ENCODE measurements at regions not wholly inside any gene's neighbourhood (a gene's known extent, or its start where the extent isn't known, plus 50 kb on each side); places are given as distances from the start of the nearest gene placed in this dataset.
"Not testable (repeated sequence)": the region's sequence is repeated elsewhere in the genome, so short reads cannot be mapped to it uniquely, and the experiment has no call there.

DNA sequence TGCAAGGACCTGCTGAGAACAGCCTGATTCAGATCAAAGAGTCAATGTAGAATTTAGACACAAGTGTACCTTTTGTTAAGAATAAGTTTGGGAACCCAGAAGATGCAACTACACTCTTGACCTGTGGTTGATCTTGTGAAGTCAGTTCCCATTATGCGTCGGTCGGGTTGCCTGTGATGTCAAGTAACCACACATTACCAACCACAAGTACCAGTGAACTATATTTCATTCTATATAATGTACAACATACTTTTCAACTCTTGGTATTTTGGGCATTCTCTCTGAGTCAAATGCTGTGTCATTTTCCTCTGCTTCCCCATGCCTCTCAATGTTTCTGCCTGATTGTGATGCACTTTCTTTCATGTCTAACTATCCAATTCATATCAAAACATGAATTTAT, 426.2 kb downstream of the ETV1 start:
- ATAC-seq (peak; percentile 88), DNase-seq (ENCODE audit: low spot score in 2 of 2) (no peak)
- Mint-ChIP-seq H3K36me3 (no peaks in the 10 kb centered on the region), H3K4me3 (no peak overlapping the region), H3K9me3 (no peaks in the 10 kb centered on the region), H3K27ac (no peak overlapping the region), H3K4me1 (peaks cover 7% of the 10 kb centered on the region)

DNA sequence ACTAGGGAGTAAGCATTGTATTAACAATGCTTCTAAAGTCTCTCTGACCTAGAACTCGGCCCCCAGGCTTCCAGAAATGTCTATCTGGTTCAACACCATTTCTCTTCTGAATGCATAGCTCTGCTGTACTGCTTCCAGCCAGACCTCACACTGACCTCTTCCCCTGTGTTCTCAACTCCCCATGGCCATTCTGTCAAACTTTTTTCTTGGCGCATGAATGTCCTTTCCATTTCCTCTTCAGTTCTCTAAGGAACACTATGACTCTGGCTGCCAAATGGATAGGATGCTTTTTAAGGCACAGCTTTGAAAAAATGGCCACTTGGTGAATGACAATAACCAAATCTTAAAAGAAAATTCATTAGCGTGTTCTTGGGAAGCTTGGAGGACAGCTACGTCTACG, 425.8 kb downstream of the ETV1 start:
- no peak overlapping the region for H3K4me3 Mint-ChIP-seq
- DNase-seq (ENCODE audit: low spot score in 2 of 2) (no peak), ATAC-seq (peak; percentile 45)
- no peaks in the 10 kb centered on the region for H3K9me3 Mint-ChIP-seq
- H3K27ac Mint-ChIP-seq: no peak overlapping the region
- no peaks in the 10 kb centered on the region for H3K36me3 Mint-ChIP-seq
- peaks cover 7% of the 10 kb centered on the region for H3K4me1 Mint-ChIP-seq

DNA sequence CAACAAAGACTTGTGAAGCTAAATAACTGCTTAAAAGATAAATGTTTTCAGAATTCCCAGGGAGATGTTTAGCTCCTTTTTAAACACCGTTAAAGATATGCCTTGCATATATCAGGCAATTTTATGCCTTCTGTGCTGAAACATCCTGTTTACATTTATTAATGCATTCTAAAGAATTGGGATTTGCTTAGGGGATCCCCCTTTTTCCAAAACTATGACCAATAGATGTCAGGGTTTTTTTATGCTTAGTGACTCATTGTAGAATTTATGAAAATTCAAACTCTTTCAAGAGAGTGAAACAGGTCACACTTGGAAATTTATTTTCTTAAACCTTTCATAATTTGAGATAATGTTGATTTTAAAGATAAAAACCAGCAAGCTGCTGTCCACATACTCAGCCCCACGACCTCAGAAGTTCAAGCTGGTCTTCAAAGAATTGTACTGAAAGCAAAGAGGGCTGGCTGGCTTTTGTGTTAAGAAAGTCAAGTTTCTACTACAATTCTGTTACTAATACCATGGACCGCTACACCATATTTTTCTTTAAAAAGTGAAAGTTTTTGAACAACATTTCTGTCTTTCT, 411.8 kb downstream of the ETV1 start:
- no peaks in the 10 kb centered on the region for H3K9me3 Mint-ChIP-seq
- H3K36me3 Mint-ChIP-seq: no peaks in the 10 kb centered on the region
- ATAC-seq: no peak
- no peak overlapping the region for H3K4me3 Mint-ChIP-seq
- no peak overlapping the region for H3K27ac Mint-ChIP-seq
- no peaks in the 10 kb centered on the region for H3K4me1 Mint-ChIP-seq
- DNase-seq (ENCODE audit: low spot score in 2 of 2): no peak

DNA sequence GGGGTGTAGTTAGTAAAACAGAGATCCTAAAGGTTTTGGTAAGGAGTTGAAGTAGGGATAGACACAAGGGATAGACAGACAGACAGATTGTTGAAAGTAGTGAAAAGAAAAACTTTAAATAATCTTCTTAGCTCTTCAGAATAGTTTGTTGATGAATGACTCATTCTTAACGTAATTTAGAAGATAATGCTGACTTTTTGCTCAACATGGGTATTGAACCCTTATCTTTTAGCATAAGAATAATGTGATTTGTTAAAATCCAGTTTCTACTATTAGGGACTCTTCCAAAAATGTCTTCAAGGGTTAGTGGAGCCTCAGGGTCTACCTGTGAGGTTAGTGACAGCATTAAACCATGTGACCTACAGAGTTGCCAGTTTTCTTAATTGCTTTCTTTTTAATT, 411.2 kb downstream of the ETV1 start:
- no peak for DNase-seq (ENCODE audit: low spot score in 2 of 2)
- Mint-ChIP-seq H3K4me3 (no peak overlapping the region), H3K9me3 (no peaks in the 10 kb centered on the region), H3K4me1 (no peaks in the 10 kb centered on the region), H3K27ac (no peak overlapping the region), H3K36me3 (no peaks in the 10 kb centered on the region)
- ATAC-seq: no peak

DNA sequence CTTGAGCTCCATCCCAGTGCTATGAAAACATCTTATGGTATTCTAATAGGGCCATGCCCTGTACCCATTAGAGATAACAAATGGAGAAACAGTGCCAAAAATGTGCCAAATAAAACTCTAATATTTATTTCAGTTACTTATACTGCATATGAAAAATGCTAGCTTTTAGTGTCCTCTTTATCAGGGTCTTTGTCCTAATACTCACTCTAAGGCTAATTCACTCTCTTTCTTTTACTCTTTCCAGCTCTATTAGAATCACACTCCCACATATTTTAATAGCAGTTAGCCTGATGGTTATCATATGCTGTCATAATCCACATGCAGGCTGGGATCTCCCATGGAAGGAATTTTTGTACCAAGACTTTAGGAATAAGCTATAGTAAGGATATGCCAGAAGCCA, 408.4 kb downstream of the ETV1 start:
- Mint-ChIP-seq H3K4me1 (no peaks in the 10 kb centered on the region), H3K27ac (no peak overlapping the region), H3K4me3 (no peak overlapping the region), H3K9me3 (no peaks in the 10 kb centered on the region), H3K36me3 (no peaks in the 10 kb centered on the region)
- ATAC-seq (no peak), DNase-seq (ENCODE audit: low spot score in 2 of 2) (no peak)

DNA sequence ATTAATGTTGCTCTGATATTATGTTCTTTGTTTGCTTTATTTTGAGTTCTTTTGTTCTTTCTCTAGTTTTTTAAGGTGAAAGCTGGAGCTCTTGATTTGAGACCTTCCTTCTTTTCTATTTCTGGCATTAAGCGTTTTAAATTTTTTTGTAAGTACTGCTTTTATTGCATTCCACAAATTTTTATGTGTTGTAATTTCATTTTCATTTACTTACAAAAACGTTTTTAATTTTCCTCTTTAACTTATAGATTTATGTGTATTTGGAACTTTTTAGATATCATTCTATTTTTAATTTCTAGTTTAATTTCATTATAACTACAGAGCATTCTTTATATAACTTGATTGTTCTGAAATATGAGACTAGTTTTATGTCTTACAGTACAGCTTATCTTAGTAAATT, 395.6 kb downstream of the ETV1 start:
- Mint-ChIP-seq H3K27ac (no peak overlapping the region), H3K4me3 (no peak overlapping the region), H3K9me3 (no peaks in the 10 kb centered on the region), H3K4me1 (no peaks in the 10 kb centered on the region), H3K36me3 (no peaks in the 10 kb centered on the region)
- DNase-seq (ENCODE audit: low spot score in 2 of 2) (no peak), ATAC-seq (no peak)

DNA sequence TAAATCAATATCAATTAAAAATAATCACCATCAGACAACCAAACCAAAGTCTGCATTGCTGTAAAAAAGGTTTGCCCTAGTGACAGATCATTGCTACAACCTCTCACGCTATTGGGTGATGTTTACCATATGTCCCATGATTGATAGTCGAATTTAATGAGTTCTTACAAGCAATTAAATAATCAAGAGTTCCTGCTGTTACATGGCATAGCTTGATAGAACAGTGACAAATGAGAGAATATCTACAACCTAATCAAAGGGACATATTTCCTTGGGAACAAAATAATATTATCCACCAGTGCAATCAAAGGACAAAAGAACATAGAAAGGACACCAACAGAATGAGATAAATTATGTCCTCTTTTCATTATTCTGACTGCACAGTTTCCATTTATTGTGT, 387.4 kb downstream of the ETV1 start:
- no peak overlapping the region for H3K4me3 Mint-ChIP-seq
- H3K36me3 Mint-ChIP-seq: no peaks in the 10 kb centered on the region
- H3K4me1 Mint-ChIP-seq: no peaks in the 10 kb centered on the region
- H3K9me3 Mint-ChIP-seq: no peaks in the 10 kb centered on the region
- ATAC-seq (no peak), DNase-seq (ENCODE audit: low spot score in 2 of 2) (no peak)
- H3K27ac Mint-ChIP-seq: no peak overlapping the region

DNA sequence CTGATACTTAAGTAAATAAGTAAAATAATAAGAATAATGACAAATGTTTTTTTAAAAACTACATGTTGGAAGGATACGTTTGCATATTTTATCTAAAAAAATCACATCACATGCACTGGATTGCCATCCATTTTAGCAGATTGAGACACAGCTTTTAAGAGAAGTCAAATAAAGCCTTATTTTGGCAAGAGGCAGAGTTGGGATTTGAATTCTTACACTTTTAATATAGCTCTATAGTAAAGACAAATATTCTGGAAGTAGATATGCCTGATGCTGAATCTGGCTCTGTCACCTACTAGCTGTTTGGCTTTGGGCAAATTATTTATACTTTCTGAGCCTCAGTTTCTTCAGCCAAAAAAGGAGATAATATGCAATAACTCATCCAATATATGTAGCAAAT, 386.4 kb downstream of the ETV1 start:
- DNase-seq (ENCODE audit: low spot score in 2 of 2) (no peak), ATAC-seq (no peak)
- H3K4me3 Mint-ChIP-seq: no peak overlapping the region
- H3K36me3 Mint-ChIP-seq: no peaks in the 10 kb centered on the region
- H3K27ac Mint-ChIP-seq: no peak overlapping the region
- no peaks in the 10 kb centered on the region for H3K9me3 Mint-ChIP-seq
- H3K4me1 Mint-ChIP-seq: no peaks in the 10 kb centered on the region

DNA sequence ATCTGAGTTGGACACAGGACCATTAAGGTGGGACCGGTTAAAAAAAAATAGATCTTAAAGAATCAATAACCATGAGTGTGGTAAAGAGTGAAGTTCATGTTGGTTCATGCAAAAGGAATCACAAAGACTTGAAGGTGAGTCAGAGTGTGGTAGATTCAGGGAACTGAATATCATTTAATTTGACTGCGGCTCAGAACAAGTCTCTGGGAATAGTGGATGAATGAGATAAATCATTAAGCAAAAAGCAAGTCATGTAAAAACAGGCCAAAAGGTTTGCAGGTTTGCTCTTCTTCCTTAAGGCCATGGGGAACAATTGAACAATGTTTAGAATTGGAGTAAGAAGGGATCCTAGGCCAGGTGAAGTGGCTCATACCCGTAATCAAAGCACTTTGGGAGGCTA, 385.8 kb downstream of the ETV1 start:
- no peak for DNase-seq (ENCODE audit: low spot score in 2 of 2)
- Mint-ChIP-seq H3K4me1 (no peaks in the 10 kb centered on the region), H3K4me3 (no peak overlapping the region), H3K36me3 (no peaks in the 10 kb centered on the region), H3K27ac (no peak overlapping the region), H3K9me3 (no peaks in the 10 kb centered on the region)
- ATAC-seq: no peak

DNA sequence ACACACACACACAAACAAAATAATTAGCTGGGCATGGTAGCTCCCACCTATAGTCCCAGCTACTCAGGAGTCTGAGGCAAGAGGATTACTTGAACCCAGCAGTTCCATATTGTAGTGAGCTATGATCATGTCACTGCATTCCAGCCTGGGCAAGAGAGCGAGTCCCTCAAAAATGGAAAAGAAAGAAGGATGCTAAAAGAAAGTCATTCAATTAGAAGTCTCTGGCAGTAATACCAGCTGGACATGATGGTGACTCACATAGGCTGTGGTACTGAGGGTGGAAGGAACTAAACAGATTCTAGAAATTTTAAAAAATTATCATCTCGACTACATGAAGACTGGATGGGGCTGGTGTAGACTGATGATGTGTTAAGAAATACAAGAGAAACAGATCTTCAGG, 385.3 kb downstream of the ETV1 start:
- ATAC-seq (no peak), DNase-seq (ENCODE audit: low spot score in 2 of 2) (no peak)
- Mint-ChIP-seq H3K36me3 (no peaks in the 10 kb centered on the region), H3K9me3 (no peaks in the 10 kb centered on the region), H3K4me3 (no peak overlapping the region), H3K4me1 (no peaks in the 10 kb centered on the region), H3K27ac (no peak overlapping the region)

DNA sequence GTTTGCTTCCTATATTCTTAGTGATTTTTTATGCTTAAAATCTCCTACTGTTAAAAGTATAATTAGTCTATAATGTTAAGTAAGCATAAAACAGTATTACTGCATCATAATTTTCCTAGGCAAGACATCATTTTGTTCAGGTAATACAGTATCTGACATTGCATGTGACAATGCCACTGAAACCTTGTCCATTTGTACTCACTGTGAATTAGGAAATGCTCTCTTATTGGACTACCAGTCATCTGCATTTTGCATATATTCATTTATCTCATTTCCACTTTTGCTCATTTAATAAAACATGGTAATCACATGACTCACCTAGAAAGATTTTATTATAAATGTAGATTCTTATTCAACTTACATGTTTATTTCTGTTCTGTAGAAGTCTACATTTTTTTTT, 379.1 kb downstream of the ETV1 start:
- ATAC-seq (no peak), DNase-seq (ENCODE audit: low spot score in 2 of 2) (no peak)
- H3K9me3 Mint-ChIP-seq: no peaks in the 10 kb centered on the region
- H3K27ac Mint-ChIP-seq: no peak overlapping the region
- no peaks in the 10 kb centered on the region for H3K36me3 Mint-ChIP-seq
- H3K4me1 Mint-ChIP-seq: no peaks in the 10 kb centered on the region
- H3K4me3 Mint-ChIP-seq: no peak overlapping the region

DNA sequence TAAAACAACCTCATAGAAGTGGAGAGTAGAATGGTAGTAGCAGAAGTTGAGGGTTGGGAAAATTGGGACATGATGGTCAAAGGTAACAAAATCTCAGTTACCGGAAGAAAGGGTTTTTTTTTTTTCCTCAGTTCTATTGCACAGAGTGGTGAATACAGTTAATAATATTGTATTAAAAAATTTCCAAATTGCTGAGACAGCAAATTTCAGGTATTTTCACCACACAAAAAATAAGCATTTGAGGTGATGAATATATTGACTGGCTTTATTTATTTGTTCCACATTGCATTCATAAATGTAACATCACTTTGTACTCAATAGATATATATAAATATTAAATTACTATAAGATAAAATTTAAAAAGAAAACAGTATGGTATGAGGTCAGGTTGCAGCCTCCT, 373.8 kb downstream of the ETV1 start:
- Mint-ChIP-seq H3K36me3 (no peaks in the 10 kb centered on the region), H3K27ac (no peak overlapping the region), H3K4me3 (no peak overlapping the region), H3K9me3 (no peaks in the 10 kb centered on the region), H3K4me1 (no peaks in the 10 kb centered on the region)
- ATAC-seq (no peak), DNase-seq (ENCODE audit: low spot score in 2 of 2) (no peak)

DNA sequence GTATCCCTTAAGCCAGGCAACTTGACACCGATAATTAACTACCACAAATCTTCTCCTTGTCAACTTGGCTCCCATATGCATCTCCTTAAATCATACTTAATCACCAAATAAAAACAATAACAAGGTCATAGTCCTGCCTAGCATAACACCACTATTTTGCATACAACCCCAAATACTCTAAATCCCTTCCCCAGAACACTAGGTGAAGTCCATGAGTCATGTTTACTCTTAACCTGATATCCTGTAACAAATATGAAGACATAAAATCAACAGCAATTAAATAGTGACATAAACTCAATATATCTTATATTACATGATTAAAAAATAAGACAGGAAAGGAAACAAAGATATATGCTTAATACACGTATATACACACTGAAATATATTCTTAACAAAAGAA, 362.0 kb downstream of the ETV1 start:
- Mint-ChIP-seq H3K4me1 (no peaks in the 10 kb centered on the region), H3K36me3 (no peaks in the 10 kb centered on the region), H3K4me3 (no peak overlapping the region), H3K27ac (no peak overlapping the region), H3K9me3 (peaks cover 3% of the 10 kb centered on the region)
- DNase-seq (ENCODE audit: low spot score in 2 of 2): no peak
- ATAC-seq: no peak

DNA sequence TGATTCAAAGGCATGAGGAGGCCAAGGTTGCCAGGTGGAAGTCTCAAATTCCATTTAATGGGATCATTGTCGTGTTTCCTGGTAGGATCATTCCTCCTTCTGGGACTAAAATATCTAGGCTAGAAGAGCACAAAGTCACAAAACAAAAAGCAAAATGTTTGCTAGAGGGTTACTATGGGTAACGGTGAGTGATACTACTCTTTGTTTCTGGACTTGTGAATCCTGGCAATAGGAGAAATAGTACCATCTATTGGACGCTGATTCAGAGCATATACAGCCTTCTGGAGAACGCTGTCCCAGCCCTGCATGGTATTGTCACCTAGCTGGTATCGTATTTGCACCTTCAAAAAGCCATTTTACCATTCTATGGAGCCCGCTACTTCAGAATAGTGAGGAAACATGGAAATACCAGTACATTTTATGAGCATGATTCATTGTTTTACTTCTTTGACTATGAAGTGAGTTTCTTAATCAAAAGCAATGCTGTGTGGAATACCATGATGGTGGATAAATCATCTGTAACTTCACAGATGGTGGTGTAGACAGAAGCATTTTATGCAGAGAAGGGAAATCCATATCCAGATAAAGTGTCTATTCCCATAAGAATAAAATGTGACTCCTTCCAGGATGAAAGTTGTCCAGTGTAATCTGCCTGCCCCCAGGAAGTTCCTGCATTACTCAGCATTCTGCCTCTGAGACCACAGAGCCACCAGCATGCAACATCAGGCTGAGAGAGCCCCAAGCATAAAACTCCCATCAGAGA, 361.0 kb downstream of the ETV1 start:
- Mint-ChIP-seq H3K36me3 (no peaks in the 10 kb centered on the region), H3K4me1 (no peaks in the 10 kb centered on the region), H3K9me3 (peaks cover 3% of the 10 kb centered on the region), H3K4me3 (no peak overlapping the region), H3K27ac (no peak overlapping the region)
- DNase-seq (ENCODE audit: low spot score in 2 of 2) (no peak), ATAC-seq (no peak)

DNA sequence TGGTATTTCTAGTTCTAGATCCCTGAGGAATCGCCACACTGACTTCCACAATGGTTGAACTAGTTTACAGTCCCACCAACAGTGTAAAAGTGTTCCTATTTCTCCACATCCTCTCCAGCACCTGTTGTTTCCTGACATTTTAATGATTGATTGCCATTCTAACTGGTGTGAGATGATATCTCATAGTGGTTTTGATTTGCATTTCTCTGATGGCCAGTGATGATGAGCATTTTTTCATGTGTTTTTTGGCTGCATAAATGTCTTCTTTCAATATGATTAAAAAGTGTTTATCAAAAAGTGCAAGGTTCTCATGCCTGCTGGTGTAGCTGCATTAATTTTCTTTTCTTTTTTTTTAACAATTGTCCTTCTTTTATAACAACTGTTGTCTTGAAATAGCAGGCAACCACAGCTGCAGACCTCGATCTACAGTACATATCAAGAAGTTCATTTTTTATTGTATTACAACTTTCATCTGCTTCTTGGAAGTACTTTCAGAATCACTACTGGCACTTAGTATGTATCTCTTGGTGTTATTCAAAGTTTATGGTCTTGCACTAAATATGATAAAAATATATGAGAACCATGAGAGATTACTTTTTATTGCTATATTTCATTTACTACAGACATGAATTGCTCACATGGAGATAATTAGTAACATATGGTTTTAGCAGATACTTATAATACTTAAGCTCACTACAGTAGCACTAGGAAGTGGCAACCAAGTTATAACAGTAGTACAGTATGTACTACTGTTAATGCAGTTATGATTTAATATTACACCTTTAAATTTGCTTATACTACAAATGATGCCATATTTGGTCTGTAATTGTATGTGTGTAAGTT, 358.0 kb downstream of the ETV1 start:
- H3K27ac Mint-ChIP-seq; H3K4me1 Mint-ChIP-seq; H3K9me3 Mint-ChIP-seq; H3K36me3 Mint-ChIP-seq; ATAC-seq; H3K4me3 Mint-ChIP-seq; DNase-seq (ENCODE audit: low spot score in 2 of 2): not testable (repeated sequence)

DNA sequence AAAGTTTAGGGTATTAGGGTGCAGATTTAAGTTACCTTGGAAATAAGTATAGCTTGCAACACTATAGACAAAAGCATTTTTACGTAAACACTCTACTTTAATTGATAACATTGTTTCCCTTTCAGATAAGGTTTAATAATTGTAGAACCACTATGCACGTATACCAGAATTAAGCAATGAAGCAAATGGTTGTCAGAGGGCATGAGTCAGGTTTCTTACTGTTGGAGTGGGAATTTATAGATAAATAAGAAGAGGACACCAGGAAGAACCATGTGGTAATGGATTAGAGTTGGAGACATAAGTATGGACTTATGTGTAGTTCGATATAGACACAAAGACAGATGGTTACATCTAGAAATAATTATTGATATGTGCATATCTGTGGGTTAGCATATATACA, 355.6 kb downstream of the ETV1 start:
- H3K9me3 Mint-ChIP-seq: no peaks in the 10 kb centered on the region
- H3K27ac Mint-ChIP-seq: no peak overlapping the region
- DNase-seq (ENCODE audit: low spot score in 2 of 2) (no peak), ATAC-seq (no peak)
- no peaks in the 10 kb centered on the region for H3K4me1 Mint-ChIP-seq
- no peaks in the 10 kb centered on the region for H3K36me3 Mint-ChIP-seq
- H3K4me3 Mint-ChIP-seq: no peak overlapping the region
